Suprapubic skin (tissue), 4 donors: ENCODE measurements at regions not wholly inside any gene's neighbourhood (a gene's known extent, or its start where the extent isn't known, plus 50 kb on each side); places are given as distances from the start of the nearest gene placed in this dataset.

Source experiments
- CTCF ChIP-seq, 2 donors: fragments of 200-600 bp in 1 of 2; fragments of 450-650 bp in 1 of 2; sonication (generic) in 1 of 2; IDR thresholded peaks; one replicate each; pipeline ENCODE4 v1.5.1; 2016 to 2019; ENCODE audit warnings: antibody characterized with exemption in 2 of 2, mild to moderate bottlenecking in 1 of 2, moderate library complexity in 1 of 2
- POLR2A ChIP-seq, 2 donors: fragments of 450-650 bp; IDR thresholded peaks; one replicate each; pipeline ENCODE4 v1.6.1; 2017; ENCODE audit warnings: antibody characterized with exemption in 2 of 2, mild to moderate bottlenecking in 2 of 2, moderate library complexity in 2 of 2
- POLR2AphosphoS5 ChIP-seq, 3 donors: sonication (generic); formaldehyde crosslinking; IDR thresholded peaks; one replicate each; pipeline ENCODE4 v1.6.1; 2017; ENCODE audit warnings: antibody characterized with exemption in 3 of 3

- TF ChIP-seq CTCF (IDR thresholded peaks at IDR 0.05): no peak
- TF ChIP-seq POLR2A (IDR thresholded peaks at IDR 0.05): no peak
- TF ChIP-seq POLR2AphosphoS5 (IDR thresholded peaks at IDR 0.05): no peak
Measured at GRCh38 chrX:43108828-43109227, 330.9 kb upstream of the PPP1R2C start.
